GM19328 (cell line): ENCODE measurements at regions not wholly inside any gene's neighbourhood (a gene's known extent, or its start where the extent isn't known, plus 50 kb on each side); places are given as distances from the start of the nearest gene placed in this dataset.

Experiments
- ATAC-seq: cut with Tn5 transposase; IDR thresholded peaks from one replicate; pipeline ENCODE4 v1.9.1; 2021; ENCODE audit warnings: mild to moderate bottlenecking, moderate library complexity; ENCODE audit not compliant: unreplicated experiment

- no peak for ATAC-seq
Measured at GRCh38 chr2:516944-517343, 160.3 kb downstream of the TMEM18 start.

- ATAC-seq, result no peak
Measured at GRCh38 chr2:516131-516530, 161.1 kb downstream of the TMEM18 start.

- no peak for ATAC-seq
Measured at GRCh38 chr2:515441-516127, 161.6 kb downstream of the TMEM18 start.

- no peak for ATAC-seq
Measured at GRCh38 chr2:513981-514706, 163.1 kb downstream of the TMEM18 start.

- no peak for ATAC-seq
Measured at GRCh38 chr2:510839-511238, 166.4 kb downstream of the TMEM18 start.

- no peak for ATAC-seq
Measured at GRCh38 chr2:509888-510287, 167.3 kb downstream of the TMEM18 start.

GRCh38 chr2:508121-508520, 169.1 kb downstream of the TMEM18 start:
- ATAC-seq, result no peak

- no peak for ATAC-seq
Measured at GRCh38 chr2:506866-507265, 170.3 kb downstream of the TMEM18 start.

- ATAC-seq, result no peak
Measured at GRCh38 chr2:506451-506850, 170.8 kb downstream of the TMEM18 start.

- ATAC-seq, result no peak
Measured at GRCh38 chr2:505941-506340, 171.3 kb downstream of the TMEM18 start.

GRCh38 chr2:503288-503999, 173.8 kb downstream of the TMEM18 start:
- no peak for ATAC-seq

- ATAC-seq, result no peak
Measured at GRCh38 chr2:502831-503230, 174.4 kb downstream of the TMEM18 start.

GRCh38 chr2:501667-502066, 175.5 kb downstream of the TMEM18 start:
- no peak for ATAC-seq

GRCh38 chr2:501130-501529, 176.1 kb downstream of the TMEM18 start:
- no peak for ATAC-seq

- ATAC-seq, result no peak
Measured at GRCh38 chr2:499726-500125, 177.5 kb downstream of the TMEM18 start.

GRCh38 chr2:498493-499178, 178.6 kb downstream of the TMEM18 start:
- no peak for ATAC-seq

GRCh38 chr2:497770-498492, 179.3 kb downstream of the TMEM18 start:
- no peak for ATAC-seq

GRCh38 chr2:496729-497128, 180.5 kb downstream of the TMEM18 start:
- no peak for ATAC-seq

GRCh38 chr2:495745-496275, 181.4 kb downstream of the TMEM18 start:
- no peak for ATAC-seq

GRCh38 chr2:494853-495252, 182.4 kb downstream of the TMEM18 start:
- ATAC-seq, result no peak
